B cell (primary cell): ENCODE measurements at regions not wholly inside any gene's neighbourhood (a gene's known extent, or its start where the extent isn't known, plus 50 kb on each side); places are given as distances from the start of the nearest gene placed in this dataset.

Source experiments
- ATAC-seq: fragments of 200-7000 bp; cut with Tn5 transposase; one replicate; pipeline ENCODE4 v1.10.0; 2021; ENCODE audit warnings: low read depth, mild to moderate bottlenecking, moderate number of reproducible peaks, moderate library complexity
- CTCF ChIA-PET: fragments of 350-600 bp; sonication (Branson Sonifier 250); formaldehyde crosslinking; loops from one replicate; lab custom pipeline; 2021; ENCODE audit warnings: antibody characterized with exemption, inconsistent platforms; lab: Charles Lee
- POLR2A ChIA-PET: fragments of 350-600 bp; sonication (Branson Sonifier 250); formaldehyde crosslinking; loops from one replicate; lab custom pipeline; 2021; ENCODE audit warnings: antibody characterized with exemption; lab: Charles Lee
- DNase-seq: peaks from one replicate; pipeline ENCODE4 v3.0.0; 2013
- H2AFZ ChIP-seq: 2 replicates; pipeline ENCODE4 v1.6.1; 2012; ENCODE audit warnings: mild to moderate bottlenecking, low read depth, low read length; ENCODE audit not compliant: insufficient read depth, poor library complexity, severe bottlenecking
- H3K27ac ChIP-seq, 2 donors: 1 replicate in 1 of 2; 2 replicates in 1 of 2; pipeline ENCODE4 v1.5.1; 2012 to 2013; ENCODE audit warnings: low read length in 2 of 2, mild to moderate bottlenecking in 2 of 2, moderate library complexity in 1 of 2
- H3K27me3 ChIP-seq, 4 experiments: fragments of 200-600 bp in 1 of 4; sonication (generic) in 1 of 4; replicated peaks in 1 of 4; 1 replicate in 2 of 4; 2 replicates in 2 of 4; pipeline versions ENCODE4 v1.6.1 to v1.7.0; 2013 to 2016; ENCODE audit warnings: low read length in 3 of 4, mild to moderate bottlenecking in 2 of 4, mixed read lengths in 1 of 4, moderate library complexity in 1 of 4; ENCODE audit not compliant: insufficient read depth in 4 of 4, control insufficient read depth in 3 of 4; ENCODE audit errors: control extremely low read depth in 1 of 4
- H3K36me3 ChIP-seq, 2 experiments: replicated peaks in 1 of 2; 1 replicate in 1 of 2; 2 replicates in 1 of 2; pipeline versions ENCODE4 v1.6.1 to v1.7.1; 2013; ENCODE audit warnings: low read length in 1 of 2; ENCODE audit not compliant: insufficient read depth in 2 of 2, control insufficient read depth in 1 of 2; ENCODE audit errors: control extremely low read depth in 1 of 2, extremely low read depth in 1 of 2
- H3K4me1 ChIP-seq, 2 donors: fragments of 200-600 bp in 1 of 2; sonication (generic) in 1 of 2; 1 replicate in 1 of 2; 2 replicates in 1 of 2; pipeline versions ENCODE4 v1.5.1 to v1.6.1; 2013 to 2017; ENCODE audit warnings: low read length in 2 of 2; ENCODE audit not compliant: control insufficient read depth in 2 of 2, insufficient read depth in 2 of 2
- H3K4me2 ChIP-seq: replicated peaks from 2 replicates; pipeline ENCODE3; 2012; ENCODE audit warnings: mild to moderate bottlenecking, low read depth, low read length; ENCODE audit not compliant: poor library complexity, severe bottlenecking
- H3K4me3 ChIP-seq, 5 experiments: fragments of 200-600 bp in 1 of 5; sonication (generic) in 1 of 5; 1 replicate in 3 of 5; 2 replicates in 2 of 5; pipeline versions ENCODE4 v1.5.1 to v1.7.0; 2011 to 2016; ENCODE audit warnings: low read length in 4 of 5, mild to moderate bottlenecking in 4 of 5, low read depth in 2 of 5, control low read depth in 1 of 5, moderate library complexity in 1 of 5; ENCODE audit not compliant: insufficient read depth in 1 of 5; ENCODE audit errors: control extremely low read depth in 1 of 5, extremely low read depth in 1 of 5
- H3K79me2 ChIP-seq: fragments of 200-600 bp; sonication (generic); one replicate; pipeline ENCODE4 v1.6.0; 2016; ENCODE audit warnings: low read length; ENCODE audit not compliant: control insufficient read depth, insufficient read depth
- H3K9ac ChIP-seq: fragments of 200-600 bp; sonication (generic); 2 replicates; pipeline ENCODE4 v1.6.1; 2017; ENCODE audit warnings: mild to moderate bottlenecking, low read length, moderate library complexity
- H3K9me3 ChIP-seq, 3 donors: one replicate each; pipeline versions ENCODE4 v1.6.1 to v1.7.1; 2013; ENCODE audit warnings: low read length in 2 of 3; ENCODE audit not compliant: control insufficient read depth in 2 of 3, insufficient read depth in 1 of 3; ENCODE audit errors: control extremely low read depth in 1 of 3
- H4K20me1 ChIP-seq: 2 replicates; pipeline ENCODE4 v1.6.0; 2012; ENCODE audit warnings: mild to moderate bottlenecking, low read length; ENCODE audit not compliant: insufficient read depth, control insufficient read depth, poor library complexity, severe bottlenecking
- H3K27ac Mint-ChIP-seq: one replicate; pipeline ENCODE4 v1.8.0; 2021; ENCODE audit warnings: mixed read lengths
- H3K27me3 Mint-ChIP-seq: one replicate; pipeline ENCODE4 v1.8.0; 2021; ENCODE audit warnings: mixed read lengths
- H3K4me1 Mint-ChIP-seq: one replicate; pipeline ENCODE4 v1.8.0; 2021; ENCODE audit warnings: mixed read lengths
- H3K4me3 Mint-ChIP-seq: one replicate; pipeline ENCODE4 v1.8.0; 2021; ENCODE audit warnings: mixed read lengths
- H3K9me3 Mint-ChIP-seq: one replicate; pipeline ENCODE4 v1.8.0; 2022; ENCODE audit warnings: mixed read lengths; ENCODE audit not compliant: insufficient read depth
- CTCF ChIP-seq: fragments of 200-600 bp; IDR thresholded peaks from one replicate; pipeline ENCODE4 v1.8.0; 2022; ENCODE audit warnings: antibody characterized with exemption, mild to moderate bottlenecking
- EZH2 ChIP-seq: IDR thresholded peaks from 2 replicates; pipeline ENCODE4 v1.6.1; 2012; ENCODE audit warnings: borderline replicate concordance, low read depth, mild to moderate bottlenecking, moderate library complexity, low read length; ENCODE audit not compliant: insufficient read depth, poor library complexity, severe bottlenecking
- WGBS: methylation state at CpG from one replicate; pipeline ENCODE4 v1.1.5; 2013; ENCODE audit warnings: missing lambda C conversion rate; ENCODE audit not compliant: insufficient coverage; 5-methylcytosine and 5-hydroxymethylcytosine counted together
- intact Hi-C: fragments of 100-400 bp; cut with micrococcal nuclease; formaldehyde crosslinking; loops from one replicate; pipeline ENCODE4 v1.10.0; 2022

GRCh38 chr1:59143811-59144210 is 153.1 kb upstream of the FGGY start:
- Histone ChIP-seq H3K27me3 (no peaks in the 10 kb centered on the region), H4K20me1 (no peaks in the 10 kb centered on the region), H3K79me2 (no peaks in the 10 kb centered on the region), H3K36me3 (no peaks in the 10 kb centered on the region), H3K4me3 (no peak overlapping the region), H3K9me3 (no peaks in the 10 kb centered on the region), H3K4me2 (no peak overlapping the region), H2AFZ (no peak overlapping the region), H3K9ac (no peak overlapping the region), H3K27ac (no peak overlapping the region), H3K4me1 (peaks cover 13 to 19% of the 10 kb centered on the region in 2 donors)
- Mint-ChIP-seq H3K27me3 (no peaks in the 10 kb centered on the region), H3K27ac (no peak overlapping the region), H3K4me3 (no peak overlapping the region), H3K4me1 (peaks cover 20% of the 10 kb centered on the region), H3K9me3 (no peaks in the 10 kb centered on the region)
- DNase-seq (no peak), ATAC-seq (no peak)
- WGBS = 79% methylated on average over 2 of the region's 2 CpGs
- CTCF ChIA-PET = no interaction called here
- TF ChIP-seq EZH2 (no peak), CTCF (no peak)
- intact Hi-C loops = no loop called here
- POLR2A ChIA-PET = no interaction called here

GRCh38 chr1:59144959-59145358 is 151.9 kb upstream of the FGGY start:
- Mint-ChIP-seq H3K4me1 (peaks cover 18% of the 10 kb centered on the region), H3K9me3 (no peaks in the 10 kb centered on the region), H3K27me3 (no peaks in the 10 kb centered on the region), H3K27ac (no peak overlapping the region), H3K4me3 (no peak overlapping the region)
- H3K27me3 ChIP-seq = no peaks in the 10 kb centered on the region
- H3K4me2 ChIP-seq = no peak overlapping the region
- DNase-seq (no peak), ATAC-seq (no peak)
- no peak overlapping the region for H3K9ac ChIP-seq
- TF ChIP-seq EZH2 = no peak
- no peaks in the 10 kb centered on the region for H3K79me2 ChIP-seq
- intact Hi-C loops = loop anchor here (5.0 kb wide), 1 partner anchor 612 kb away; no protein-coding TSS in a partner anchor
- no peaks in the 10 kb centered on the region for H3K36me3 ChIP-seq
- no peaks in the 10 kb centered on the region for H3K9me3 ChIP-seq
- H3K27ac ChIP-seq = no peak overlapping the region
- ChIA-PET POLR2A (no interaction called here), CTCF (interaction anchor here (1.5 kb wide), 2 partner anchors 148 to 359 kb away, joined by 3 to 4 read pairs; no protein-coding TSS in a partner anchor)
- no peak overlapping the region for H3K4me3 ChIP-seq
- peaks cover 11 to 18% of the 10 kb centered on the region in 2 donors for H3K4me1 ChIP-seq
- 100% methylated on average over 1 of the region's 2 CpGs for WGBS
- H4K20me1 ChIP-seq = no peaks in the 10 kb centered on the region
- H2AFZ ChIP-seq = no peak overlapping the region
